HL-60 (cell line): ENCODE measurements at regions not wholly inside any gene's neighbourhood (a gene's known extent, or its start where the extent isn't known, plus 50 kb on each side); places are given as distances from the start of the nearest gene placed in this dataset.
A peak's percentile ranks its signal among the peaks of the same experiment; 100 is the strongest.

ENCODE experiments used
- GABPA ChIP-seq: IDR thresholded peaks from 2 replicates; pipeline ENCODE4 v1.6.1; 2012; ENCODE audit warnings: low read depth
- POLR2AphosphoS5 ChIP-seq: IDR thresholded peaks from 2 replicates; pipeline ENCODE4 v1.6.1; 2012; ENCODE audit warnings: low read depth
- SPI1 ChIP-seq: IDR thresholded peaks from 2 replicates; pipeline ENCODE4 v1.6.1; 2012; ENCODE audit warnings: low read depth, mild to moderate bottlenecking, borderline replicate concordance
- TF ChIP-seq, protein P1 (sequence below): IDR thresholded peaks from one replicate; pipeline ENCODE4 v1.5.1; 2011; ENCODE audit warnings: low read length, control low read depth, inconsistent platforms; ENCODE audit not compliant: insufficient read depth
- TF ChIP-seq, protein P2 (sequence below): IDR thresholded peaks from 2 replicates; pipeline ENCODE4 v1.6.1; 2012; ENCODE audit warnings: low read depth; ENCODE audit not compliant: insufficient replicate concordance

DNA sequence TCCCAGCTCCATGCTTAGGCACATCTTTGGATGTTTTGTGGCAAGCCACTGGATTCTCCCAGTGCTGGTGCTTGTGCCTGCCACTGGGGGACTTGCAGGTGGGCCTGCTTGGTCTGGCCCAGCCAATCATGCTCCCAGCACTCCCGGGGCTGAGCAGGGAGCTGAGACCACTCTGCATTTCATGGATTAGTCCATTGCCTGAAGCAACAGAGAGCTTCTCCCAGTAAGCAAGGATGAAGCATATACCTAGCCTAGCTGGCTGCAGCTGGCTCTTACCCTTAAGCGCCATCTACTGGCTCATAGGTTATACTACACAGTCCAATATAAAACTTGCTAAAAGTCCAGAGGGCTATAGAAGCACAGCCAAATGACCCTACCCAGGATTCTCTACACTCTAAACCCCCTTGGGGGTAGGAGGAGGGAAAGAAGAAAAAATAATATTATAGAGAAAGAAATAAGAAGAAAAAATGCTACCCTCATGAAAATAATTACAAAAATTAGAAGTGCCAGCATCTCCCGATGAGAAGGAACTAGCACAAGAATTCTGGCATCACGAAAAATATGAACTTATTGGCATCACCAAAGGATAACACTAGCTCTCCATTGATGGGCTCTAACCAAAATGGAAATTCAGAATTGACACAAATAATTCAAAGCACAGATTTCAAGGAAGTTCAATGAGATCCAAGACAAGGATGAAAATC is 275.3 kb downstream of the C11orf87 start:
- TF ChIP-seq, protein P1, sequence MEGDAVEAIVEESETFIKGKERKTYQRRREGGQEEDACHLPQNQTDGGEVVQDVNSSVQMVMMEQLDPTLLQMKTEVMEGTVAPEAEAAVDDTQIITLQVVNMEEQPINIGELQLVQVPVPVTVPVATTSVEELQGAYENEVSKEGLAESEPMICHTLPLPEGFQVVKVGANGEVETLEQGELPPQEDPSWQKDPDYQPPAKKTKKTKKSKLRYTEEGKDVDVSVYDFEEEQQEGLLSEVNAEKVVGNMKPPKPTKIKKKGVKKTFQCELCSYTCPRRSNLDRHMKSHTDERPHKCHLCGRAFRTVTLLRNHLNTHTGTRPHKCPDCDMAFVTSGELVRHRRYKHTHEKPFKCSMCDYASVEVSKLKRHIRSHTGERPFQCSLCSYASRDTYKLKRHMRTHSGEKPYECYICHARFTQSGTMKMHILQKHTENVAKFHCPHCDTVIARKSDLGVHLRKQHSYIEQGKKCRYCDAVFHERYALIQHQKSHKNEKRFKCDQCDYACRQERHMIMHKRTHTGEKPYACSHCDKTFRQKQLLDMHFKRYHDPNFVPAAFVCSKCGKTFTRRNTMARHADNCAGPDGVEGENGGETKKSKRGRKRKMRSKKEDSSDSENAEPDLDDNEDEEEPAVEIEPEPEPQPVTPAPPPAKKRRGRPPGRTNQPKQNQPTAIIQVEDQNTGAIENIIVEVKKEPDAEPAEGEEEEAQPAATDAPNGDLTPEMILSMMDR, result peak; percentile 68
- TF ChIP-seq POLR2AphosphoS5, result no peak
- TF ChIP-seq, protein P2, sequence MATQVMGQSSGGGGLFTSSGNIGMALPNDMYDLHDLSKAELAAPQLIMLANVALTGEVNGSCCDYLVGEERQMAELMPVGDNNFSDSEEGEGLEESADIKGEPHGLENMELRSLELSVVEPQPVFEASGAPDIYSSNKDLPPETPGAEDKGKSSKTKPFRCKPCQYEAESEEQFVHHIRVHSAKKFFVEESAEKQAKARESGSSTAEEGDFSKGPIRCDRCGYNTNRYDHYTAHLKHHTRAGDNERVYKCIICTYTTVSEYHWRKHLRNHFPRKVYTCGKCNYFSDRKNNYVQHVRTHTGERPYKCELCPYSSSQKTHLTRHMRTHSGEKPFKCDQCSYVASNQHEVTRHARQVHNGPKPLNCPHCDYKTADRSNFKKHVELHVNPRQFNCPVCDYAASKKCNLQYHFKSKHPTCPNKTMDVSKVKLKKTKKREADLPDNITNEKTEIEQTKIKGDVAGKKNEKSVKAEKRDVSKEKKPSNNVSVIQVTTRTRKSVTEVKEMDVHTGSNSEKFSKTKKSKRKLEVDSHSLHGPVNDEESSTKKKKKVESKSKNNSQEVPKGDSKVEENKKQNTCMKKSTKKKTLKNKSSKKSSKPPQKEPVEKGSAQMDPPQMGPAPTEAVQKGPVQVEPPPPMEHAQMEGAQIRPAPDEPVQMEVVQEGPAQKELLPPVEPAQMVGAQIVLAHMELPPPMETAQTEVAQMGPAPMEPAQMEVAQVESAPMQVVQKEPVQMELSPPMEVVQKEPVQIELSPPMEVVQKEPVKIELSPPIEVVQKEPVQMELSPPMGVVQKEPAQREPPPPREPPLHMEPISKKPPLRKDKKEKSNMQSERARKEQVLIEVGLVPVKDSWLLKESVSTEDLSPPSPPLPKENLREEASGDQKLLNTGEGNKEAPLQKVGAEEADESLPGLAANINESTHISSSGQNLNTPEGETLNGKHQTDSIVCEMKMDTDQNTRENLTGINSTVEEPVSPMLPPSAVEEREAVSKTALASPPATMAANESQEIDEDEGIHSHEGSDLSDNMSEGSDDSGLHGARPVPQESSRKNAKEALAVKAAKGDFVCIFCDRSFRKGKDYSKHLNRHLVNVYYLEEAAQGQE, result no peak
- no peak for TF ChIP-seq SPI1
- TF ChIP-seq GABPA, result no peak
